Muscle layer of colon (tissue), 2 donors: ENCODE measurements at regions not wholly inside any gene's neighbourhood (a gene's known extent, or its start where the extent isn't known, plus 50 kb on each side); places are given as distances from the start of the nearest gene placed in this dataset.
A peak's percentile ranks its signal among the peaks of the same experiment; 100 is the strongest.

Experiments
- H3K27ac ChIP-seq: one replicate; pipeline ENCODE4 v1.7.0; 2013; ENCODE audit warnings: low read depth, mild to moderate bottlenecking, low read length, moderate library complexity
- H3K27me3 ChIP-seq, 2 donors: one replicate each; pipeline ENCODE4 v1.7.0; 2013; ENCODE audit warnings: low read length in 2 of 2, mild to moderate bottlenecking in 2 of 2; ENCODE audit not compliant: insufficient read depth in 2 of 2, control insufficient read depth in 1 of 2
- H3K36me3 ChIP-seq: one replicate; pipeline ENCODE4 v1.7.0; 2013; ENCODE audit warnings: mild to moderate bottlenecking, low read length; ENCODE audit not compliant: insufficient read depth
- H3K4me1 ChIP-seq: one replicate; pipeline ENCODE4 v1.7.0; 2013; ENCODE audit warnings: mild to moderate bottlenecking, low read length; ENCODE audit not compliant: insufficient read depth
- H3K4me3 ChIP-seq, 2 donors: one replicate each; pipeline ENCODE4 v1.7.0; 2013; ENCODE audit warnings: low read length in 2 of 2, low read depth in 1 of 2, mild to moderate bottlenecking in 1 of 2, moderate library complexity in 1 of 2
- H3K9ac ChIP-seq: one replicate; pipeline ENCODE4 v1.7.0; 2013; ENCODE audit warnings: low read length
- H3K9me3 ChIP-seq: one replicate; pipeline ENCODE4 v1.7.0; 2013; ENCODE audit warnings: mild to moderate bottlenecking, low read length
- donor health status: abdominal sarcoma.
- donor health status: Adenocarcinoma of cecum.

- Histone ChIP-seq H3K27ac (peak overlapping the region; percentile 3), H3K9ac (no peak overlapping the region), H3K27me3 (no peaks in the 10 kb centered on the region), H3K4me1 (peaks cover 14% of the 10 kb centered on the region), H3K9me3 (no peaks in the 10 kb centered on the region), H3K4me3 (peak overlapping the region in 1 of 2 donors; percentile 17), H3K36me3 (no peaks in the 10 kb centered on the region)
Measured at GRCh38 chr11:91981995-91982394, 242.6 kb upstream of the FAT3 start.

GRCh38 chr11:91979775-91980174 lies 244.8 kb upstream of the FAT3 start:
- no peaks in the 10 kb centered on the region for H3K36me3 ChIP-seq
- no peaks in the 10 kb centered on the region for H3K9me3 ChIP-seq
- H3K27ac ChIP-seq: no peak overlapping the region
- no peaks in the 10 kb centered on the region for H3K27me3 ChIP-seq
- H3K4me1 ChIP-seq: peaks cover 14% of the 10 kb centered on the region
- no peak overlapping the region for H3K4me3 ChIP-seq
- H3K9ac ChIP-seq: no peak overlapping the region

GRCh38 chr11:91978747-91979146 lies 245.9 kb upstream of the FAT3 start:
- Histone ChIP-seq H3K36me3 (no peaks in the 10 kb centered on the region), H3K27me3 (no peaks in the 10 kb centered on the region), H3K4me3 (no peak overlapping the region), H3K4me1 (peaks cover 14% of the 10 kb centered on the region), H3K27ac (no peak overlapping the region), H3K9me3 (no peaks in the 10 kb centered on the region), H3K9ac (no peak overlapping the region)

- Histone ChIP-seq H3K9me3 (no peaks in the 10 kb centered on the region), H3K4me1 (no peaks in the 10 kb centered on the region), H3K4me3 (no peak overlapping the region), H3K9ac (no peak overlapping the region), H3K27ac (no peak overlapping the region), H3K27me3 (no peaks in the 10 kb centered on the region), H3K36me3 (no peaks in the 10 kb centered on the region)
Measured at GRCh38 chr11:91972665-91973266, 251.9 kb upstream of the FAT3 start.

- Histone ChIP-seq H3K4me3 (no peak overlapping the region), H3K4me1 (no peaks in the 10 kb centered on the region), H3K36me3 (no peaks in the 10 kb centered on the region), H3K27ac (no peak overlapping the region), H3K9me3 (no peaks in the 10 kb centered on the region), H3K27me3 (no peaks in the 10 kb centered on the region), H3K9ac (no peak overlapping the region)
Measured at GRCh38 chr11:91970624-91971023, 254.0 kb upstream of the FAT3 start.

- H3K4me3 ChIP-seq: no peak overlapping the region
- H3K9me3 ChIP-seq: no peaks in the 10 kb centered on the region
- no peaks in the 10 kb centered on the region for H3K27me3 ChIP-seq
- H3K27ac ChIP-seq: no peak overlapping the region
- H3K9ac ChIP-seq: no peak overlapping the region
- no peaks in the 10 kb centered on the region for H3K36me3 ChIP-seq
- no peaks in the 10 kb centered on the region for H3K4me1 ChIP-seq
Measured at GRCh38 chr11:91969486-91969885, 255.1 kb upstream of the FAT3 start.

GRCh38 chr11:91967691-91968045 lies 256.9 kb upstream of the FAT3 start:
- Histone ChIP-seq H3K4me1 (no peaks in the 10 kb centered on the region), H3K36me3 (no peaks in the 10 kb centered on the region), H3K9ac (no peak overlapping the region), H3K27me3 (no peaks in the 10 kb centered on the region), H3K4me3 (no peak overlapping the region), H3K27ac (no peak overlapping the region), H3K9me3 (no peaks in the 10 kb centered on the region)

GRCh38 chr11:91967026-91967690 lies 257.5 kb upstream of the FAT3 start:
- Histone ChIP-seq H3K4me1 (no peaks in the 10 kb centered on the region), H3K27ac (no peak overlapping the region), H3K27me3 (no peaks in the 10 kb centered on the region), H3K36me3 (no peaks in the 10 kb centered on the region), H3K9me3 (no peaks in the 10 kb centered on the region), H3K4me3 (no peak overlapping the region), H3K9ac (no peak overlapping the region)

- H3K4me3 ChIP-seq: no peak overlapping the region
- H3K27ac ChIP-seq: no peak overlapping the region
- H3K27me3 ChIP-seq: no peaks in the 10 kb centered on the region
- no peak overlapping the region for H3K9ac ChIP-seq
- no peaks in the 10 kb centered on the region for H3K9me3 ChIP-seq
- H3K4me1 ChIP-seq: no peaks in the 10 kb centered on the region
- H3K36me3 ChIP-seq: no peaks in the 10 kb centered on the region
Measured at GRCh38 chr11:91966368-91966767, 258.2 kb upstream of the FAT3 start.

GRCh38 chr11:91960770-91961169 lies 263.8 kb upstream of the FAT3 start:
- H3K4me3 ChIP-seq: no peak overlapping the region
- no peaks in the 10 kb centered on the region for H3K9me3 ChIP-seq
- H3K4me1 ChIP-seq: no peaks in the 10 kb centered on the region
- no peaks in the 10 kb centered on the region for H3K27me3 ChIP-seq
- no peaks in the 10 kb centered on the region for H3K36me3 ChIP-seq
- no peak overlapping the region for H3K27ac ChIP-seq
- H3K9ac ChIP-seq: no peak overlapping the region

- Histone ChIP-seq H3K27me3 (no peaks in the 10 kb centered on the region), H3K4me3 (no peak overlapping the region), H3K4me1 (no peaks in the 10 kb centered on the region), H3K9me3 (no peaks in the 10 kb centered on the region), H3K27ac (no peak overlapping the region), H3K9ac (no peak overlapping the region), H3K36me3 (no peaks in the 10 kb centered on the region)
Measured at GRCh38 chr11:91959411-91959810, 265.2 kb upstream of the FAT3 start.

- Histone ChIP-seq H3K9ac (no peak overlapping the region), H3K27me3 (no peaks in the 10 kb centered on the region), H3K36me3 (no peaks in the 10 kb centered on the region), H3K27ac (no peak overlapping the region), H3K4me1 (no peaks in the 10 kb centered on the region), H3K4me3 (no peak overlapping the region), H3K9me3 (no peaks in the 10 kb centered on the region)
Measured at GRCh38 chr11:91956711-91957110, 267.9 kb upstream of the FAT3 start.
